HG02763 (cell line): ENCODE measurements at regions not wholly inside any gene's neighbourhood (a gene's known extent, or its start where the extent isn't known, plus 50 kb on each side); places are given as distances from the start of the nearest gene placed in this dataset.

ENCODE experiments used
- ATAC-seq: cut with Tn5 transposase; IDR thresholded peaks from one replicate; pipeline ENCODE4 v1.9.1; 2021; ENCODE audit warnings: mild to moderate bottlenecking, moderate library complexity; ENCODE audit not compliant: unreplicated experiment

GRCh38 chr21:26659182-26659581, 86.1 kb upstream of the CYYR1 start:
- ATAC-seq, result no peak

GRCh38 chr21:26655460-26655859, 82.4 kb upstream of the CYYR1 start:
- no peak for ATAC-seq

GRCh38 chr21:26653430-26653829, 80.3 kb upstream of the CYYR1 start:
- ATAC-seq, result no peak

GRCh38 chr21:26652854-26653253, 79.8 kb upstream of the CYYR1 start:
- no peak for ATAC-seq

- ATAC-seq, result no peak
These were observed 68.0 kb upstream of the CYYR1 start for GRCh38 chr21:26641062-26641461.

- no peak for ATAC-seq
These were observed 64.2 kb upstream of the CYYR1 start for GRCh38 chr21:26637201-26637745.

- ATAC-seq, result no peak
These were observed 62.6 kb upstream of the CYYR1 start for GRCh38 chr21:26635681-26636080.

GRCh38 chr21:26632691-26633090, 59.6 kb upstream of the CYYR1 start:
- ATAC-seq, result no peak

GRCh38 chr21:26626187-26626586, 53.1 kb upstream of the CYYR1 start:
- ATAC-seq, result no peak

- ATAC-seq, result no peak
These were observed 52.0 kb upstream of the CYYR1 start for GRCh38 chr21:26624983-26625519.
